ENCODE measurements at regions not wholly inside any gene's neighbourhood (a gene's known extent, or its start where the extent isn't known, plus 50 kb on each side); places are given as distances from the start of the nearest gene placed in this dataset.
A peak's percentile ranks its signal among the peaks of the same experiment; 100 is the strongest.

DNA sequence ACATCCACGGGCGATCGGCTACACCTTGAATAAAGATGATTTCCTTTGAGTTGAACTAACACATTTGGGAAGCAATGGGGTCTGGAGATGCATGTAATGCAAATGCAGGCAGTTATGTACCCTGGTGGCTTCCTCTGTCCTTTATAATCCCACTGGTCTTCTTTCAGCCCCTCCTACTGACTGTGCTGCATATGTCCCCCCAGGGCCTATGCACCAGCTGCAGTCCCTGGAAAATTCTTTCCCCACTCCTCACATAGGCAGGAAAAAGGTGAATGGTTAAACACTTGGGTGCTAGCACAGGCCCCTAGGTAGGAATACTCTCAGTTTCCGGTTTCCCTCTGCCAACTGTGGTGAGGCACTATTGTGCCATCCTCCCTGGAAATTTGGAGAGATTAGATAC is 294.8 kb upstream of the SOX5 start:
- no peak for DNase-seq (ENCODE audit: low read depth in 4 of 4, low spot score in 3 of 4)

- no peak for DNase-seq (ENCODE audit: low read depth in 4 of 4, low spot score in 3 of 4)
Measured at GRCh38 chr12:24240707-24241106, 291.2 kb upstream of the SOX5 start.

- DNase-seq (ENCODE audit: low read depth in 4 of 4, low spot score in 3 of 4), result no peak
Measured at GRCh38 chr12:24233519-24234246, 284.2 kb upstream of the SOX5 start.

- no peak for DNase-seq (ENCODE audit: low read depth in 4 of 4, low spot score in 3 of 4)
Measured at GRCh38 chr12:24232531-24232930, 283.1 kb upstream of the SOX5 start.

- no peak for DNase-seq (ENCODE audit: low read depth in 4 of 4, low spot score in 3 of 4)
Measured at GRCh38 chr12:24231298-24231697, 281.8 kb upstream of the SOX5 start.

GRCh38 chr12:24230061-24230701 is 280.7 kb upstream of the SOX5 start:
- peak in 1 of 4 donors; percentile 15 for DNase-seq (ENCODE audit: low read depth in 4 of 4, low spot score in 3 of 4)

- no peak for DNase-seq (ENCODE audit: low read depth in 4 of 4, low spot score in 3 of 4)
Measured at GRCh38 chr12:24229031-24229700, 279.7 kb upstream of the SOX5 start.

GRCh38 chr12:24228371-24228770 is 278.9 kb upstream of the SOX5 start:
- DNase-seq (ENCODE audit: low read depth in 4 of 4, low spot score in 3 of 4), result no peak

DNA sequence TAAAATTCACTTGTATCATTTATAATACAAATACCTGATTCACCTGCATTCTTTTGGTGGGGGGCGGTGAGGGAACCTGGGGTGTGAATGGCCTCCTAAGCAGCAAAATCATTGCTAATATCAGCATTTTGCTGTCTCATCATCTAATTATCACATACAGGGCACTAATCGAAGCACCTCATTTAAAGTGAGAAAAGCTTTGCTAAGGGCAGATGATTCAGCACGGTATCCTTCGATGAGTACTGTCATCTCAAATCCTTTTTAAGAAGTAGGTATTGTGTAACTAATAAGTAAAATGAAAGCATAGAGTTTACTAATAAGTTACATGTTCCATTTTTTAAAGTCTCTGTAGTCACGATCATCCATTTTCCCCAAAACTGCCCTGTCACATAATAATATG is 278.1 kb upstream of the SOX5 start:
- no peak for DNase-seq (ENCODE audit: low read depth in 4 of 4, low spot score in 3 of 4)

- DNase-seq (ENCODE audit: low read depth in 4 of 4, low spot score in 3 of 4), result no peak
Measured at GRCh38 chr12:24226745-24227350, 277.4 kb upstream of the SOX5 start.

- DNase-seq (ENCODE audit: low read depth in 4 of 4, low spot score in 3 of 4), result no peak
Measured at GRCh38 chr12:24224401-24224800, 274.9 kb upstream of the SOX5 start.

DNA sequence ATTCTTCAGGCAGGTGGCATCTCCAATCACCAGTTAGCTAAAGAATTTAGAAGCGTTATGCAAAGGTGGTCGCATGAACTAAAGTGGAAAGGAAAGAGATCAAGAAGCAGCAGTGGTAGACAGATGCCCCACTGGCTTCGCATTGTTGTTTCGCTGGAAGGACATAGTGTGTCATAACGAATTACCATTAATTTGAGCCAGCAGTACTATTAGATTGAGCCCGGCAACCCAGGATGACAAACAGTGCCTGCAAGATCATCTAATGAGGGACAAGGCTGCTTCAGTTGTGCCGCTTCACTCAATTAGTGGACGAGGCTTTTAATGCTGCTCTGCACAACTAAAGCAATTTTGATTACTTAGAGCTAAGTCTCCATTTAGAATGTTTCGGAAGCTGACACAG is 274.5 kb upstream of the SOX5 start:
- no peak for DNase-seq (ENCODE audit: low read depth in 4 of 4, low spot score in 3 of 4)

DNA sequence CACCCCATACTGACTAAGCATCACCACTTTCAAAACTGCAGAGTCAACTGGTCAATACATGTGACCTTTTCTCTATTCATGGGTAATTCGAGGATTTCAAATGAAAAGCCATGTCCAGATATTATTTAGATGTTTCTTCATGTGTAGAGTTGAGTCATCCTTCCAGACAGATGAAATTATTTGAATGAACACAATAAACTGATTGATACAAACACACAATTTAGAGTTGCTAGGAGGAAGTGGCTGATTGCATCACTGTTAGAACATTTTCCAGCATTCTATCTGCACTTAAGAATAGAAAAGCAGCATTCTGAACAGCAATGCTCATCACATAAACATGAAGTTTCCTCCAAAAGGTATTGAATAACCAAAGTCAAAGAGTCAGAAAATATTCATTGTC is 273.5 kb upstream of the SOX5 start:
- no peak for DNase-seq (ENCODE audit: low read depth in 4 of 4, low spot score in 3 of 4)

GRCh38 chr12:24212496-24212895 is 263.0 kb upstream of the SOX5 start:
- DNase-seq (ENCODE audit: low read depth in 4 of 4, low spot score in 3 of 4), result no peak

GRCh38 chr12:24206621-24207020 is 257.2 kb upstream of the SOX5 start:
- no peak for DNase-seq (ENCODE audit: low read depth in 4 of 4, low spot score in 3 of 4)

- DNase-seq (ENCODE audit: low read depth in 4 of 4, low spot score in 3 of 4), result no peak
Measured at GRCh38 chr12:24201258-24201970, 251.9 kb upstream of the SOX5 start.

GRCh38 chr12:24200010-24200409 is 250.5 kb upstream of the SOX5 start:
- no peak for DNase-seq (ENCODE audit: low read depth in 4 of 4, low spot score in 3 of 4)

DNA sequence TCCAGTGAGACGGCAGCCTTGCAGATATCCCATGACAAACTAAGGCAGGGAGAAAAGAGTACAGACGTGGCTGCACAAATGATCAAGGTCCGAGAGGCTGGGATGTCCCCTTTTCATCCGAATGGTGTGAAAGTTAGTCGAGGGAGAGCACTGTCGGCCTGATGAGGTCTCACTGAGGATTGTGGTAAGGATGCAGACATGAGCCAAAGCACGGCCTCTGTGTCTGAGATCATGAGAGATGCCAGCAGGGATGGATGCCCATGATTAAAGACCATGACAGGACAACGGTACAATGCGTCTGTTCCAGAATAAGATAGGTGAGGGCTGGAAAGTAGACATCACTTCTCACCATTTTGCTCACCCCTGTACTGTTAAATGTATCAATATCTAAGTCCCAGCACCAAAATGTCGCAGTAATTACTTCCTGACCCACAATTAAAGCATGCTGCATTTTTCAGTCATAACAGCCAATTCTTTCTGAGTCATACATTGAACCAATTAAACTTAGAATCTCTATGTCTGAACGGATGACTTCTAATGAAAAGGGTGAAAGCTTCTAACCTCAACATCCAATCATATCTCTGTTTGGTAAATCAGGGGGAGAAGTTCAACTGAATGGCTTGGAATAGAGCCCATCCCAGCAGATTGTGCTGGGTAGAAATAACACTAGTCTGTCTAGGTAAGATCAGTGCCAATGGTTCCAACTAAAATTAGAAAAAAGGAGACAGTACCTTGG is 249.6 kb upstream of the SOX5 start:
- no peak for DNase-seq (ENCODE audit: low read depth in 4 of 4, low spot score in 3 of 4)

GRCh38 chr12:24198070-24198469 is 248.6 kb upstream of the SOX5 start:
- DNase-seq (ENCODE audit: low read depth in 4 of 4, low spot score in 3 of 4), result no peak

DNA sequence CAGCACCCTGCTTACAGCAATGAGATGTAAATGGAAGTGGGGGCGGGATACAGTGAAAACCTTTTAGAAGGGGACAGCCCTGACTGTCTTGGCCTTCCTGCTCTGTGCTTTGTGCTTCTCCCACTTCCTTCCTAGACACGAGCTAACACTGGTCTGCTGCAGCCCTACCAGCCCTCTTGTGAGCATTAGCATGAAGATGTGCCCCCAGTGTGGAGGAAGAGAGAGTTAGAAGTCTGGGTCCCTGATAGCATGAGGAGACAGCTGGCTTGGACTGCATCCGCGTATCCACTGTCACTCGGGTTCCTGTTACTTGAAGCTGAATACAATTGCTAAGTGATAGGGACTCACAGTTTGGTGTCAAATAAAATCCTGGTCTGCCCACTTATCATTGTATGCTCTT is 248.1 kb upstream of the SOX5 start:
- DNase-seq (ENCODE audit: low read depth in 4 of 4, low spot score in 3 of 4), result no peak

Measured in left renal pelvis (tissue), 4 donors.